ENCODE measurements at regions not wholly inside any gene's neighbourhood (a gene's known extent, or its start where the extent isn't known, plus 50 kb on each side); places are given as distances from the start of the nearest gene placed in this dataset.
"Not testable (repeated sequence)": the region's sequence is repeated elsewhere in the genome, so short reads cannot be mapped to it uniquely, and the experiment has no call there.

DNA sequence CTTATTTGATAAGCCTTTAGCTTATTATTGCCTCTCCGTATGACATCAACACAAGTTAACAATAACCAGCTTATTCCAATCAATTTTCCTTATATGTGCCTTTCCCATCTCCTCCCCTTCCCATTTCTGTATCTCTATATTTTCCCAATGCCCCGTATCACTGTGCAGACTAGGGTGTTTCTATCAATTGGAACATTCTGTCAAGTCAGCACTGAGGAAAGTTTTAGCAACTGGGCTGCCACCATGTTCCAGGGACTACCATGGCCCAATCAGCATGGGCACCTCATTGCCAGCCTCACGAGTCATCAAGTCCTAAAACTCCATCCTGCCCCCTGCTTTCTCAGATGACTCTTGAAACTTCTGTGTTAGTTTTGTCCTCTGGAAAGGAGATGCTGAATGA lies 973.1 kb upstream of the CNTN5 start:
- DNase-seq (ENCODE audit: low read depth in 4 of 4, low spot score in 3 of 4) = no peak

DNA sequence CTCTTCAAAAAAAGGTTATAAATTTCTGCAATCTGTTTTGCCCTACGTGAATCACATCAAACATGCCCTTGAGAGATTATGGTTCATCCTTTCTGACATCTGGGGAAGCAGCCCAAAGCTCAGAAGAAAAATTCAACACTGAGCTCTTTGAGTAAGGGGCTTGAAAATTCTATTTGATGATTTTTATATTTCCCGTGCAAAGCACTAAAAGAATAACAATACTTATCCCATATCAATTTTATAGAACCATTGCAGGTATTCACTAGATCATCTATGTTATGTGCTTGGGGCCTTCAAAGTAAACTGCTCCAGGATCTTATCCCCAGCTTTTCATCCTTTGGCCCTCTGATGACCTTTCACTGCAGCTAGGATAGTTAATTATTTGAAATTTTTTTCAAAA lies 966.9 kb upstream of the CNTN5 start:
- DNase-seq (ENCODE audit: low read depth in 4 of 4, low spot score in 3 of 4) = no peak

DNA sequence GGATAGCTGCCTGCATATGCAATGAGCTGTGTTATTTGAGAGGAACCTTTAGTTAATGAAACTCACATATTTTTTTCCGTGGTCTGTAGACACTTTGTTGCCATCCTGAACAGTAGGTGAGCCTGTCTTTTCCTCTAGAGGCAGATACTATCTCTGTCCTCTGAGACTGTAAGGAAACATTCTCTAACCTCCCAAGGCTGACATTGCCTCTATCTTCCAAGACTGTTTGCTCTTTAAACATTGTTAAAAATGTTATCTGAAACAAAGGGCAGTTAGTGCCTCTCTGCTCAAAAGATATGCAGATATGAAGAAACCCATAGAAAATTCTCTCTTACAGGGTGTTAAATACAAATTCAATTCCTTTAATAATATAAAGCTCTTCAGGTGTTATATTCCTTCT lies 963.8 kb upstream of the CNTN5 start:
- DNase-seq (ENCODE audit: low read depth in 4 of 4, low spot score in 3 of 4) = no peak

DNA sequence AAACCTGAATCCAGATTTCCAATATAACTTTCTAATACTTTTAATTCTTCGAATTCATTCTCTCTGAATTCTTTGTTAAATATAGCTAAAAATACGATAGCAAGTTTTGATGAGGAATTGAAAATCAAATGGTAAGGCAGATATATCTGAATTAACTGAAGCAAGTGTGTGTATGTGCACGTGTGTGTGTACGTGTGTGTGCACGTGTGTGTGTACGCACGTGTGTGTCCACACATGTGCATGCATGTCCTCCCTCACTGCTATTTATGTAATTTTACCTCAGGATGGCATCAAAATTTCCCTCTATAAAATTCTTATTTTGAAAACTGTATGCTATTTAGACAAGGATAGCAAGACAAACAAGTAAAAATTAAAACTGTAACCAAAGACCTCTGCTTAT lies 961.3 kb upstream of the CNTN5 start:
- DNase-seq (ENCODE audit: low read depth in 4 of 4, low spot score in 3 of 4) = no peak

DNA sequence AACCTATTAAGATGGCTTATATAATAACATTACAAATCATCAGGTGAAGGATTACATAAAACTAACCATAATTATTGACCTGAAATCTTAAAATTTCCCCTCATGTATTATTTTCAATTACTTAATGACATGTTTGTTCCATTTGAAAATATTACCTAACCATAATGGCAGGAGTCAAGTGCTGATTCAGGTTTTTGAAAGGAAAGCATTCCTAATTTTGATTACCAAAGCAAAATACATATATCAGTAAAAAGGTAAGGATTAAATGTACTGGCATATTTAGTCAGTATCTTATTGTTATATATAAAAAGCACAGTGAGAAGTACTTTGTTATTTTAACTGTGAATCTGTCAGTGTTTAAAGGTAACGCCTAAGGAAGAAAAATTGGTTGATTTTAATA lies 960.0 kb upstream of the CNTN5 start:
- DNase-seq (ENCODE audit: low read depth in 4 of 4, low spot score in 3 of 4) = no peak

DNA sequence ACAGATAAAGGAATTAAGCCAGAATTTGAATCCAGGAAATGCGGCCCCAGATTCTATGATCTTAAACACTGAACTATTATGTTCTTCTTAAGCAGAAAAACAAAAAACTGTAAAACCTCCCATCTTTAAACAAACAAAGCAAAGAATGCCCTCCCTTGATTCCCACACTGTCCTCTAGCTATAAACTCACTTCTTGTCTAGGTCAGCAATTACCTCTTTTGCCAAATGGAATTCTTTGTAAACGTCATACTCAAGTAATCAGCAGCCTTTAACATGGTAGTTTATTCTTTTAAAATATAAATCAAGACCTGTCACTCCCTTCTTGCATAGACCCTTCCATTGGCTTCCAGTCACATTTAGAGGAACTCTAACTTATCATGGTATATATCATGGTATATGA lies 958.9 kb upstream of the CNTN5 start:
- DNase-seq (ENCODE audit: low read depth in 4 of 4, low spot score in 3 of 4) = no peak

DNA sequence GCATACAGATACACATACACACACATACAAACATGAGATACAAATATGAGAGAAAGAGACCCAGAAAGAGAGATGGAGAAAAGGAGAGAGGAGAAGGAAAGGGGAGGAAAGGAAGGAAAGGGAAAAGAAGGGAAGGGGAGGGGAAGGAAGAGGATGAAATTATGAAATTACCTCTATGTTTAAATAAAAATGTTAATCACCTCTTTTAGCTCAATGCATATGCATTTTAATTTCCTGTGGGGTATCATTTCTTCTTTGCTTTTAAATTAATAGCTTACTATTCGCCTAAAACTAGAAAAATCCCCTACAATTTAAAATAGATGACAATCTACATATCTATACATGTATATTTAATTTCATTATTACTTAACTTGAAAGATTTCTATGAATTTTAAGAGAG lies 958.0 kb upstream of the CNTN5 start:
- no peak for DNase-seq (ENCODE audit: low read depth in 4 of 4, low spot score in 3 of 4)

DNA sequence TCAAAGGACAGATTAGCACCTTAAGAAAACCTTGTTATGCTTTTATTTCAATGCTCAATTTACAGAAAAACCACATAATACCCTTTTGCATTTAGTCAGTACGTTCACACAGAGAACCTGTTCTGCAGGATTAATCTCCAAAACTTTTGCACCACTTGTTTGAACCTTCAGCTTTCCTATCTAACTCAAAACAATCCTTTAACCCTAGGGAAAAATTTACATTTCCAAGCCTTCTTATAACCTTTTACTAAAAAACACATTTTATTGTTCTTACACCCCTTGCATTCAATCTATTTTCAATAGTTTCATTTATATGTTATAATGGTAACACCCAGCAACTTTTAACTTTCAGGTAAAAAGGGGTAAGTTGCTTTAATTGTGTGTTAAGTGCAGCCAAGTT lies 952.5 kb upstream of the CNTN5 start:
- DNase-seq (ENCODE audit: low read depth in 4 of 4, low spot score in 3 of 4) = no peak

DNA sequence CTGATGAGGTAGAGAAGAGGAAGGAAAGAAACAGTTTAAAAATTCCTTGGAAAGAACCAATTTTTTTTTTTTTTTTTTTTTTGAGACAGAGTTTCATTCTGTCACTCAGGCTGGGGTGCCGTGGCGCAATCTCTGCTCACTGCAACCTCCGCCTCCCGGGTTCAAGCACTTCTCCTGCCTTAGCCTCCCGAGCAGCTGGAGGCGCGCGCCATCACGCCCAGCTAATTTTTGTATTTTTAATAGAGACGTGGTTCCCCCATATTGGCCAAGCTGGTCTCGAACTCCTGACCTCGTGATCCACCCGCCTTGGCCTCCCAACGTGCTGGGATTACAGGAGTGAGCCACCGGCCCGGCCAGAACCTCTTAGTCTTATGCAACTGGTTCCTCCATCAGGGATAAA lies 951.6 kb upstream of the CNTN5 start:
- not testable (repeated sequence) for DNase-seq (ENCODE audit: low read depth in 4 of 4, low spot score in 3 of 4)

DNA sequence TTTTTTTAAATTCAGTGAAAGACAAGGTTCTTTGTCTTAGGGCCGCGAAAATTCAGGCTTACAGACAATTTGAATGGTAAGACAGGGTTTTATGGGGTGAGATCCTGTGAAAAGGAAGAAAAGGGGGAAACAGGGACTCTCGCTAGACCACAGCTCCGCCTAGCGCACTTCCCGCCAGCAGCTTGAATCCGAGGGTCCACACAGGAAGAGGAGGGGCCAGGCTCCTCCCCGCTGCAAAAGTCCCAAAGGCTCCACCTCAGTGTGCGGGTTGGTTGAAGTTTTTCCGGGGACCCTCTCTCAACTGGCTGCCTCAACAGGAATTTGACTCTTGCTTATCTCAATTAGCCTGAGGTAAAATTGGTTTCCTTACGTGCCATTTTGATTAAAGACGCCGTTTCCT lies 950.9 kb upstream of the CNTN5 start:
- no peak for DNase-seq (ENCODE audit: low read depth in 4 of 4, low spot score in 3 of 4)

DNA sequence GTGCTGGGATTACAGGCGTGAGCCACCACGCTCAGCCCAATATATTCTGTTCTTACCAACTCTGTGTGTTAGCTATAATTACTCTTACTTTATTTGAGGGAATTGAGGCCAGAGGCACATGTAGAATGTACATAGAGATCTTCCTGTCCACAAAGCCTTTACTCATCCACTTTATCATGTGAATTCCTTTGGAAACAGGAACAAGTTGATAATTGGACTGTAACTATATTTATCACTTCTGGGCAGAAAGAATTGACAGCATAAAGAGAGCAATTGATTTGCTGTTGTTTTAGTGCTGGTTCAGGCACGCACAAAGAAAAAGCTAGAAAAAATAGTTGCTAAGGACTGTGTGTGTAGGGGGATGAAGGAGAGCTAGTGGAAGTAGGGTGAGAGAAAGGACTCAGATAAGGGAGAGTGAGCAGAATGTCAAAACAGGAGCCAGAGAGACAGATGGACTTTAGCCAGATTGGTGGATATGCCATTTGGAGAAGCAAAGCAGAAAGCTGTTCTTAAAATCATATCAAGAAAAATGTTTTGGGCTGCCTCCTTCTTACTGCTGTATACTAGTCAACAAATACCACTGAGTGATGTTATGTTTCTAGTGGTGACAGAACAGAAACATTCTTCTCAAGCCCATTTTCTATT lies 929.8 kb upstream of the CNTN5 start:
- DNase-seq (ENCODE audit: low read depth in 4 of 4, low spot score in 3 of 4) = no peak

DNA sequence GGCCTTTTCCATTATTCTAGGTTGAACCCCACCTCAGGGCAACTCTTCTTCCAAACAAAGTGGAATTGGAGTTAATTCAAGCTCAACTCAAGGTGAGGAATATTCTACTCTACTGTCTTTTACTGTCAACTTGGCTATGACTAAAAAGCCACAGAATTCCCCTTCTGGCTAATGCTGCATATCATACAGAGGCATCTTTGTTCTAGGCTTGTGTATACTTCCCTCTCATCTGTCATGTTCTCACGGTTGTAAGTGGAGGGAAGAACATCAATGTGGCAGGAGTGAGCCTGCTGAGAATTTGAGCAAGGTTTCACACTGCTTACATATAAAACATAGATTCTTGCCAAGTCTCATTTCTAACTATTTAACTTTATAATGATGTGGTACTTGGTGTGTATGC lies 921.4 kb upstream of the CNTN5 start:
- DNase-seq (ENCODE audit: low read depth in 4 of 4, low spot score in 3 of 4) = no peak

DNA sequence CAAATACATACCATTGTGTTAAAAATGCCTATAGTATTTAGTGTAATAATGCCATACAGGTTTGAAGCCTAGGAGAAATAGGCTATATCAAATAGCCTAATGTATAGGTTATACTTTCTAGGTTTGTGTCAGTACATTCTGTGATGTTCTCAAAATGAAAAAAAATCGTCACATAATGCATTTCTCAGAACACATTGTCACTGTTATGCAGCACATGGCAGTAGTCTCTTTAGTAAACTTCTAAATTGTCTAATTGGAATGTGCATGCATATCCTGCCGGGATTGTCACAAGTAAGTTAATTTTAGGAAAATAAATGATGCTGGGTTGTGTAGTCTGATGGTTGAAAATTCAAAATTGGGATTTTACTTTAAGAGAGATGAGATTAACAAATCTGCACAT lies 920.1 kb upstream of the CNTN5 start:
- DNase-seq (ENCODE audit: low read depth in 4 of 4, low spot score in 3 of 4) = no peak

DNA sequence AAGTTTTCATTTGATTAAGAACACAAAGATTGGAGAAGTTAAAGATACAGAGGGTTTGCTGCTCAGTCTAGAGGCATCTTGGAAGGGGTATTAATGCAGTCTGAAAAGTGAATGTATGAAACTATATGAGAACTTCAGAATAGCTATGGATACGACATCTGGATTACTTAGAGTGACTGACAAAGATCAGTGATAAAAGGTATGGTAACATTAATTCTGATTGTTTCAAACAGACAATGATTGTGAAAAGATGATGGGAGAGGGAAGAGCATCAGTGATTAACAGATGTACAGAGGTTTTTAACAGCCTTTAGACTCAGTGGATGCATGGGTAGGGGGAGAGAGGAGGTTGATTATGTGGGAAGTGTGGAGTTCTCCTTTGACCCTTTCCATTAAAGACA lies 919.4 kb upstream of the CNTN5 start:
- DNase-seq (ENCODE audit: low read depth in 4 of 4, low spot score in 3 of 4) = no peak

DNA sequence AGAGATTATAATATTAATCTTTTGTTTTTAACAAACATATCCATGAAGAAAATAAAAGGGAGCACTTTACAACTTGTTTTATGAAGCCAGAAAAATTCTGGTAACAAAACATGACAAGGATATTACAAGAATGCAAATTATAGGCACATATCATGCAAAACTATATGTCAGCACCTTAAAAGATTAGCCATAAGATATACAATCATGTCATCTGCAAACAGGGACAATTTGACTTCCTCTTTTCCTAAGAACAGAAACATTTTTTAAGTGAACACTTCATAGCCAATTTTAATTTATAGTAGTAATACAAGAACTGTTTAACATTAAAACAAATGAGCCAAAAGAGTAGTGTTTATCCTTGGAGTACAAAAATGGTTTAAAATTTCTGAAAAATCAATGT lies 916.5 kb upstream of the CNTN5 start:
- no peak for DNase-seq (ENCODE audit: low read depth in 4 of 4, low spot score in 3 of 4)

DNA sequence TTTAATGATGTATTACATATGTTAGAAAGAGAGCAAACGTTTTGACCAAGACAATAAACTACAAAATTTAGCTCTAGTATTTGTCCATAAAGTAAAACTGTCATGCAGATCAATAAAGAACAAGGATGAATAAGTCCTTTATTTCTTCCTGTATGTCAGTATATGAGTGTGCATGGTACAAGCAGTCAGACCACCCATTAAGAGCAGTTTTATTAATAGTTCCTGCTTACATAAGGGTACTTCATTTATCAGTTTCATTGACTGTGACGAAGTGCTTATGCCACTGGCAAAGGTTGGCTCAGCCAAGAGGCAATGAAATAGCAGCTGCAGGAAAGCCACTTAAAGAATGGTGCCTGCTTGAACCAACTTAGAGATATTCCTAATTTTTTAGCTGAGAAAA lies 913.0 kb upstream of the CNTN5 start:
- no peak for DNase-seq (ENCODE audit: low read depth in 4 of 4, low spot score in 3 of 4)

DNA sequence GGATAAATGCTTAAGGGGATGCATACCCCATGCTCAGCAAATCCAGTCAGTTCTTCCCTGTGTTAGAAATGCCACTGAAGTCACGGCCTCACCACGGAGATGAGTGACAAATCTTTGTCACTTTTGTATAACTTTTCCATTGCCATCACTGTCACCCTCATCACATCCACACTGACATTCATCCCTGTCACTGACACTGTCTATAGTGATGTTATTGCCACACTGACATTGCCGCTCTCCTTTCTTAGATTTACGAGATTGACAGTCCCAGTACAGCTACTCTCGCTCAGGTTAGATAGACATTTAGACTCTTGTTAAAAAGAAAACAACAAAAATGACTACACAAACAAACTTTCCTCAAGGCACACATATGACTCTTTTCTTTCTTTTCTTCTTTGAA lies 910.7 kb upstream of the CNTN5 start:
- no peak for DNase-seq (ENCODE audit: low read depth in 4 of 4, low spot score in 3 of 4)

DNA sequence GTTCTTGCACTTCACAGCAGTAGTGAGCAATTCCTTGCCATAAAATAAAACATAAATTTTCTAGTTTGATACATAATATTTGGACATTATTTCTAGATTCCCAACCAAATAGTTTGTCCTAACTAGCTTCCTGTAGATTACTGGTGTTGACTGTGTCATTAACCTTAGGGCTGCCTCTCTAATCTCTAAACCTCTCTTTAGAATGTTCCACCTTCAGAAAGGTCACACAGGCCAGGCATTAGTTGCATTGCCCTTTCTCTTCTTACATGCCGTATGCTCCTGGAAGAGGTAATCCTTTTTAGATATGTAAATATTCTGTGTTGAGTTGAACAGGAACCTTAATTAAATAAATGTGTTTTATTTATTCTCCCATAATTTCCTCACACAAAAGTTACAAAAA lies 904.9 kb upstream of the CNTN5 start:
- DNase-seq (ENCODE audit: low read depth in 4 of 4, low spot score in 3 of 4) = no peak

DNA sequence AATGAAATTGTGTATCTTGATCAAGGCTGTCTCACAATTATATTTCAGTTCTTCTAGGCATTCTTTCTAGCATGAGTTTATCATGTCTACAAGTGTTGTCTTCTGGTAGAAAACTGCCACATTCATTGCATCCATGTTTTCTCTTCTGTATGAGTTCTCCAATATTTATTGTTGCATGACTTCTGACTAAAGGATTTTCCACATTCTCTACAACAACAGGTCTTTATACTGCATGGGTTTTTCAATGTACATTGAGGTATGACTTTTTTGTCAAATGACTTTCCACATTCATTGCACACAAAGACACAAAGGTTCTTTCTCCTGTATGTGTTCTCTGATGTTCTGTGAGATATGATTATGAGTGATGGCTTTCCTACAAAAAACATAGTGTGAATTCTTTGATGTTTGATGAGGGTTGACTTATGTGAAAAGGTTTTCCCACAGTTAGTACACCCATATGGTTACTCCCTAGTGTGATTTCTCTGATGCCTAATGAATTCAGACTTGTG lies 890.6 kb upstream of the CNTN5 start:
- no peak for DNase-seq (ENCODE audit: low read depth in 4 of 4, low spot score in 3 of 4)

DNA sequence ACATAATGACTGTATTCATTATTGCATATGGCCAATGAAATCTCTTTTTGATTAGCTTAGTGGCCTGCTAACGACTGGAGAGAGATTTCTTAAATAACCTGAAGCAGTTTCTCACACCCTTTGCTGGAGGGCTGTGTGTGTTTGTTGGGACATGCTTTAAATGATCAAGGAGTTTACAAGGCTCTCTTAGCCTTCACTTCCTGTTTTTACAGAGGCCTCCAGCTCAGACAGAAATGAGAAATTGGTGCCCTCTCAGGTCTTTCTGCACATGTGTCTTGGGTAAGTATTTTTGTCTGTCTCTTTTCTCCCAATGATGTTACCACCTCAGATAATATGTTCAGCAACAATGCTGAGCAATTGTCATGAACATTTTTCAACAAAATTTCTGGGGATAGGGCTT lies 884.4 kb upstream of the CNTN5 start:
- DNase-seq (ENCODE audit: low read depth in 4 of 4, low spot score in 3 of 4) = no peak

DNA sequence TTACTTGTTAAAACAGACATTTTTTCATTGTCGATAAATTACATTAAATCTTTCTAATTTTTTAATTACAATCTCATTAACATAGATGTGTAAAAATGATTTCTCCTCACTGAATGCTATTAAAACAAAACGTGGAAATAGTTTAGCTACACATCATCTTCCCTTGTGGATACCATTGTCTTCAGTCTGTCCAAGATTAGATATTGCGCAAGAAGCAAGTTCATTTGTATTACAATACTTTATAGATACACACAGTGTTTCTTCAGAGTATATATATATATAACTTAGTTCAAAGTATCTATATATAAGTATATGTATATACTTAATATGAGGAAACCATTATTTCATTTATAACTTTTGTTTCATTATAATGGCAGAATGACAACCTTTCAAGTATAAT lies 883.3 kb upstream of the CNTN5 start:
- no peak for DNase-seq (ENCODE audit: low read depth in 4 of 4, low spot score in 3 of 4)

DNA sequence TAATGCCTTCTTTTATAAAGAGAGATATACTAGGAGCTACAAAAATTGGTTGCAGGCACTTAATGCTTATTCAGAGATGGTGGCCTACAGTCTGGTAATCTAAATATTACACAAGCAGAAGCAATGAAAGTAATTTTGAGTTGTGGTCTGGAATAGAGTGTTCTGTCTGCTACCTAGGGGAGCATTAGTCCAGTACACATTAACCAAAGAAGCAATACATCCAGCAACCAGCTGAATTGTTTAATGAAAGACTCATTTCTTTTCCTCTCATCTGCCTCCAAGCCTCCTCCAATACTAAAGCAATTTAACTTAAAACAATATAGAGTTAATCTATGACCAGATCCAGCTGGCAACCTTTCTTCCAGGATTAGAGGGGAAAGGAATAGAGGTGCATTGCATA lies 877.1 kb upstream of the CNTN5 start:
- DNase-seq (ENCODE audit: low read depth in 4 of 4, low spot score in 3 of 4) = no peak

DNA sequence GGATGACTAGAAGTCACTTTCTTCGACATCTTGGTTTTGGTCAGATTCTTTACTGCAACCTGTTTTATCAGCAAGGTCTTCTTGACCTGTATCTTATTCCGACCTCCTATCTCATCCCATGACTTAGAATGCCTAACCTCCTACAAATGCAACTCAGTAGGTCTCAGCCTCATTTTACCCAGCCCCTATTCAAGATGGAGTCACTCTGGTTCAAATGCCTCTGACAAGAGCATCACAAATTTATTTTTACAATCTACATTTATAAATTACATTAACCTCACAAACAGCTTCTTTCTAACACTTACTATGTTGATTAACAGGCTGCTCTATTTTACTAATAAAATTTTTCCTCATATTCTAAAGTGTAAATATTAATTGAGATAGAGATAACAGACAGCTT lies 867.0 kb upstream of the CNTN5 start:
- no peak for DNase-seq (ENCODE audit: low read depth in 4 of 4, low spot score in 3 of 4)

Measured in left renal pelvis (tissue), 4 donors.